Astrocyte of the cerebellum (primary cell): ENCODE measurements at regions not wholly inside any gene's neighbourhood (a gene's known extent, or its start where the extent isn't known, plus 50 kb on each side); places are given as distances from the start of the nearest gene placed in this dataset.

Experiments
- DNase-seq: peaks from one replicate; pipeline ENCODE4 v3.0.0-alpha.2; 2011; ENCODE audit warnings: low read depth
- H3K4me3 ChIP-seq: 2 replicates; pipeline ENCODE4 v1.5.1; 2011; ENCODE audit warnings: mild to moderate bottlenecking, low read depth, low read length, moderate library complexity
- in situ Hi-C: cut with HindIII; loops from 2 replicates; pipeline ENCODE4 v1.10.0; 2017; ENCODE audit warnings: low sequenced_read_pairs
- TF ChIP-seq, protein P1 (sequence below): IDR thresholded peaks from 2 replicates; pipeline ENCODE4 v1.5.1; 2012; ENCODE audit warnings: low read length, low read depth, moderate library complexity, mild to moderate bottlenecking; ENCODE audit errors: missing control alignments

GRCh38 chr2:11941201-11942177 lies 195.1 kb downstream of the LPIN1 start:
- no peak for DNase-seq
- in situ Hi-C loops = no loop called here
- H3K4me3 ChIP-seq = no peak overlapping the region
- TF ChIP-seq, protein P1, sequence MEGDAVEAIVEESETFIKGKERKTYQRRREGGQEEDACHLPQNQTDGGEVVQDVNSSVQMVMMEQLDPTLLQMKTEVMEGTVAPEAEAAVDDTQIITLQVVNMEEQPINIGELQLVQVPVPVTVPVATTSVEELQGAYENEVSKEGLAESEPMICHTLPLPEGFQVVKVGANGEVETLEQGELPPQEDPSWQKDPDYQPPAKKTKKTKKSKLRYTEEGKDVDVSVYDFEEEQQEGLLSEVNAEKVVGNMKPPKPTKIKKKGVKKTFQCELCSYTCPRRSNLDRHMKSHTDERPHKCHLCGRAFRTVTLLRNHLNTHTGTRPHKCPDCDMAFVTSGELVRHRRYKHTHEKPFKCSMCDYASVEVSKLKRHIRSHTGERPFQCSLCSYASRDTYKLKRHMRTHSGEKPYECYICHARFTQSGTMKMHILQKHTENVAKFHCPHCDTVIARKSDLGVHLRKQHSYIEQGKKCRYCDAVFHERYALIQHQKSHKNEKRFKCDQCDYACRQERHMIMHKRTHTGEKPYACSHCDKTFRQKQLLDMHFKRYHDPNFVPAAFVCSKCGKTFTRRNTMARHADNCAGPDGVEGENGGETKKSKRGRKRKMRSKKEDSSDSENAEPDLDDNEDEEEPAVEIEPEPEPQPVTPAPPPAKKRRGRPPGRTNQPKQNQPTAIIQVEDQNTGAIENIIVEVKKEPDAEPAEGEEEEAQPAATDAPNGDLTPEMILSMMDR = no peak

DNA sequence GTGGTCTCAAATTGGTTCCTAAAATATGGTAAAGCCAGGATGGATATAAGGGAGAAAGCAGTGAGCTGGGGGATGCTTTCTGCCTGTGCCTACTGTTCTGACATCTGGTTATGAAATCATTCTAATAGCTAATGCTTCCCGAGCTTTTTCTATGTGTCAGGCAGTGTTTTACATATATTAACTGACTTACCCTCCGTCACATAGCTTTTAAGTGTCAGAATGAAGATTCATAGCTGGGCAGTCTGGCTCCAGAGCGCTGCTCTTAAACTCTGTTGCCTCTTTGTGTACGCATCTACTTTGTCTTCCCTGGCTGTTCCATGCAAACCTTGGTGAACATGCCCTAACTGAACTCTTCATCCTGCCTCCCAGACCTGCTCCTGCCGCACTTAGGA lies 195.7 kb downstream of the LPIN1 start:
- no peak for DNase-seq
- no peak overlapping the region for H3K4me3 ChIP-seq
- in situ Hi-C loops = no loop called here
- TF ChIP-seq, protein P1 = no peak

GRCh38 chr2:11944311-11944710 lies 197.9 kb downstream of the LPIN1 start:
- TF ChIP-seq, protein P1 = no peak
- no peak for DNase-seq
- no peak overlapping the region for H3K4me3 ChIP-seq
- in situ Hi-C loops = no loop called here

- in situ Hi-C loops = no loop called here
- no peak for DNase-seq
- TF ChIP-seq, protein P1 = no peak
- no peak overlapping the region for H3K4me3 ChIP-seq
Observed at GRCh38 chr2:11945139-11946126, 199.0 kb downstream of the LPIN1 start.

DNA sequence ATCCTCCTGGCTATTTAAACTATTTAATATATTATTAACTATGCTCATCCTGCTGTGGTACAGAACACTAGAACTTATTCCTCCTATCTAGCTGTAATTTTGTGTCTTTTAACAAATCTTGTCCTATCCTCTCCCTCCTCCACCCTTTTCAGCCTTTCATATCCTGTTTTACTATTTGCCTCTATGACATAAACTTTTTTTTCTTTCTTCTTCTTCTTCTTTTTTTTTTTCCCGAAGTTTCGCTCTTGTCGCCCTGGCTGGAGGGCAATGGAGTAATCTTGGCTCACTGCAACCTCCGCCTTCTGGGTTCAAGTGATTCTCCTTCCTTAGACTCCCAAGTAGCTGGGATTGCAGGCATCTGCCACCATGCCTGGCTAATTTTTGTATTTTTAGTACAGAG lies 201.5 kb downstream of the LPIN1 start:
- no peak overlapping the region for H3K4me3 ChIP-seq
- in situ Hi-C loops = no loop called here
- TF ChIP-seq, protein P1 = no peak
- no peak for DNase-seq
